HG02981 (cell line): ENCODE measurements at regions not wholly inside any gene's neighbourhood (a gene's known extent, or its start where the extent isn't known, plus 50 kb on each side); places are given as distances from the start of the nearest gene placed in this dataset.

Experiments
- ATAC-seq: cut with Tn5 transposase; IDR thresholded peaks from one replicate; pipeline ENCODE4 v1.9.1; 2021; ENCODE audit warnings: mild to moderate bottlenecking, moderate library complexity; ENCODE audit not compliant: unreplicated experiment

DNA sequence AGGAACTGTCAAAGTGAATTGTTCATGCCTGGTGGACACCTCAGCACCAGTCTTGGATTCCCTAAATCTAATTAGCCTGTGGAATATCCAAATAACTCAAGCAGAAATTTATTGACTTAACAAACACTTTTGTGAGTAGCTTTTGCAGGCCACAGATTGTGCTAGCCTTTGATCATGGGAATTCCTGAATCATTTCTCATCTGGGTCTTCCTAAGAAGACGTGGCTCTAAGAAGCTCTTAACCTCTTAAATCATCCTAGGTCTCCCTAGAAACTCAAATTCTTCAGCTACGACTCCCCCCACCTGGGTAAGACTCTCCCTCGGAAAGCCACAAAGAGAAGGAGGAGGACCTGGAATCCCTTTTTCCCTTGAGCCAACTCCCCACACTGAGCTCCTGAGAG lies 53.8 kb upstream of the PSEN2 start:
- ATAC-seq: no peak

- no peak for ATAC-seq
These were observed 55.5 kb upstream of the PSEN2 start for GRCh38 chr1:226814751-226815537.

- no peak for ATAC-seq
These were observed 56.5 kb upstream of the PSEN2 start for GRCh38 chr1:226813671-226814591.

DNA sequence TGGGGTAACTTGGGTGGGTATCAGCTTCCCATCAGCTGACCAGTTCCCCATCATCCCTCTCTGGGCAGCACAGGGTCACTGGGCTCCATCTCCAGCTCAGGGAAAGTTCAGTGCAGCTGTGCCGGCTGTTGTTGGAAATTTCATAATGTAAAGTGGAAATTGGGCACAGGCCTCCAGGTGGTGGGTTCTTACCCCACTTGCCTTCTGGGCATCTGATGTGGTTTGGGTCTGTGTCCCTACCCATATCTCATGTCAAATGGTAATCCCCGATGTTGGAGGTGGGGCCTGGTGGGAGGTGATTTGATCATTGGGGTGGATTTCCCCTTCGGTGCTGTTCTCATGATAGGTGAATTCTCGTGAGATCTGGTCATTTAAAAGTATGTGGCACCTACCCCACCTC lies 59.7 kb upstream of the PSEN2 start:
- ATAC-seq: no peak

- ATAC-seq: no peak
These were observed 60.4 kb upstream of the PSEN2 start for GRCh38 chr1:226809785-226810571.

DNA sequence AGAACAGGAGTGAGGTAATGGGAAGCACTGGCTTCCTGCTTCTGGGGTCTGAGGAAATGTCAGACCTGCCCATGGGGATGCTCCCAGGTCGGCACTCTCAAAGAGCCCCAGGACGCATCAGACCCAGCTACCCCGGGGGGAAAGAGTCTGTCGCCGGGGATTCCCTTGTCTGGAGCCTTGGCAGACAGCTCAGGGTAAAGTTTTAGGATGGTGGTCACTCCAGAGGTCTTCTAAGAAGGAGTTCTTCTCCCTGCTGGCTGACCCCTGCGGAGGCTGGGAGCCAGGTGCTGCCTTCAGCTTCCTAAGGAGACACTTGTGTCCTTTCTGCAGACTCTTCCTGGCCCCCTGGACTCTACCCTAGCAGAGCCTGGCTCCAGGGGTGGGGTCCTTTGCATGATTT lies 61.9 kb upstream of the PSEN2 start:
- ATAC-seq: no peak

DNA sequence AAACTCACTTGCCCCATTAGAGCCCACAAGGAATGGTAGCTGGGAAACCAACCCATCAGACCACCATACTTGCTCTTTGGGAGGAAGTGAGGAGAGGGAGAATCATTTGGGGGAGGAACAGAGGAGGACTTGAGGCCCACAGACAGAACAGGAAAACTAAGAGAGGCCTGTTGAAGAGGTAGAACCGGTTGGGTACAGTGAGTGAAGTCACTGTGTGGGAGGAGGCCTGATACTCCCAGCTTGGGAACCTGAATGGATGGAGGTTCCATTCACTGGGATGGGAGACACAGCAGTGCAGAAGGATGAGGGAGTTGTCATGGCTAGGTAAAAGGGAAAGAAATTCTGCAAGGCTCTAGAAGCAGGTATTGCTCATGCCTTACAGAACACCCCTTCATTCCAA lies 63.4 kb upstream of the PSEN2 start:
- no peak for ATAC-seq

- ATAC-seq: no peak
These were observed 65.3 kb upstream of the PSEN2 start for GRCh38 chr1:226804907-226805759.

DNA sequence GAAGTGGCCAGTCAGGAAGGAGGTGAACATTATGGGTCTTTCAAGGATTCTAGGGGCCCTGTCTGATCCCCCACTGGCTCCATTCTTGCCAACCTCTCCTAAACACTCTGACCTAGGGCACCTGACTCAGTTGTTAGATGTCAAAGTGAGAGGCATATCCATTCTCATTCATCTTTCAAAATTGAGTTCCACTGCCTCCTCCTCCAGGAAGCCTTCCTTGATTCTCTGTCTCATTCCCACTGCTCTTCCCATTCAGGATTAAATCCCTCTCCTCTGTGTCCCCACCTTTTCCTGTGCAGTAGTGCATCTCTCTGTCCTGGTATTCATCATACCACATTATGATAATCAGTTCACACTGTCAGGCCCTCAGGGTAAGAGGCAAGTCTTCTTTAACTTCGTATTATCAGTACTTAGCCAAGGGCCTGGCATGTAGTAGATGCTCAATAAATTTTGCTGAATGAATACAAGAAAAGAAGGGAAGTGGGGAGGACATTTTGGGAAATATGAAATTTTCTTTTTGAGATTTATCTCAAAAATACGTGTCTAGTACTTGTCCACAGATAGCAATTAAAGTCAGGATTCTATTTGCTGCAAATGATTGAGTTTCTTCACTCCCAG lies 61.8 kb upstream of the ITPKB start:
- no peak for ATAC-seq

GRCh38 chr1:226799634-226800281 lies 60.7 kb upstream of the ITPKB start:
- ATAC-seq: no peak

- ATAC-seq: peak; percentile 69
These were observed 59.6 kb upstream of the ITPKB start for GRCh38 chr1:226798427-226799411.

DNA sequence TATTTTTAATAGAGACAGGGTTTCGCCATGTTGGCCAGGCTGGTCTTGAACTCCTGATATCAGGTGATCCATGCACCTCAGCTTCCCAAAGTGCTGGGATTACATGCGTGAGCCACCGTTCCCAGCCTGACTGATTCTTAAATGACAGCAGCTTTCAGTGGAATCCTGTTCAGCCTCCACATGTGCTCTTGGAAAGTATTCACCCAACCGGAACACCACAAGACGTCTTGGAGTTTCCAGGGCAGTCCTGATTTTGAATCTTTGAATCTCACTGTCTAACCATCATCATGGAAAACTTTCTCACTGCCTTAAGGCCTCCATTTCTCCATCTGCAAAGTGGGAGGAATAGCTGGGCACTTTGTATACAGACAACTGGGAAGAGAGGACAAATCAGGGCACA lies 58.1 kb upstream of the ITPKB start:
- no peak for ATAC-seq

GRCh38 chr1:226793620-226794276 lies 54.7 kb upstream of the ITPKB start:
- no peak for ATAC-seq

GRCh38 chr1:226792368-226792767 lies 53.3 kb upstream of the ITPKB start:
- no peak for ATAC-seq

DNA sequence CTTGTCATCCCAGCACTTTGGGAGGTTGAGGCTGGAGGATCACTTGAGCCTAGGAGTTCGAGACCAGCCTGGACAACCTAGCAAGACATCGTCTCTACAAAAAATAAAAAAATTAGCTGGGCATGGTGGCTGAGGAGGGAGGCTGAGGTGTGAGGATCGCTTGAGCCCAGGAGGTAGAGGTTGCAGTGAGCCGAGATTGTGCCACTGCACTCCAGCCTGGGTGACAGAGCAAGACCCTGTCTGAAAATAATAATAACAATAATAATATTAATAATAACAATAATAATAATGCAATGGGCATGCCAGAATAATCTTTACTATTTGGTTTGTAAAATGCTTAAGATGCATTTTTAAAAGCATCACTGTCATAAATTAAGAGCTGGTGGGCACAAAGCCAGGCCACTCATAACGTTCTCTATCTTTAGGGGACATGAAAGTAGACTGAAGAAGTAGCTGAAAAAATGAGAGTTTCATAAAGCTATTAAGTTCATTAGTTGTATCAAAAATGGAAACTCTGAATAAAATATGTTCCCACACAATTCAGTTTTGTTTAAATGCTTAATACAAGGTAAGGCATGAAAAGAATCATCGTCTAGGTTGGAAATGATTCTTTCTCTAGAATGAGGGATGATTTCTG lies 51.6 kb upstream of the ITPKB start:
- ATAC-seq: no peak

DNA sequence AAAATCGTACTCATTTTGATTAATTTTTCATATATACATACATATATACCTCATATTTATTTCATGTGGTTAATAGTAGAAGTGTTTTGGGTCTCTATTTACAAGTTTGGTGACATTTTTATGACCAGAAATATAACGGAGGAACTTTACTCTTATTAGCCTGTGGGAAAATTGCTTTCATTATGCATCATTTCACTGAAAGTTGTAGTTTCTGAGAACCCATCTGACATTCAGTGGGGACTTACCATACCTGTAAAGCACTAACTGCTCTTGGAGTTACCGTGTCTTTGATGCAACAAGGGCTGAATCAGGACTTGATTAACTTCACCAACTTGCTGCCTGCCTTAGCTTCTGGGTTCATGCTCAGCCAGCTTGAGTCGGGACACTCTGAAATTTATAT lies 49.9 kb upstream of the ITPKB start:
- no peak for ATAC-seq
